NCI-H82 treated with DMSO at 0.1 percent for 48 hours (cell line): ENCODE measurements at regions not wholly inside any gene's neighbourhood (a gene's known extent, or its start where the extent isn't known, plus 50 kb on each side); places are given as distances from the start of the nearest gene placed in this dataset.

ENCODE experiments used
- DNase-seq: peaks from one replicate; lab custom pipeline; 2025; ENCODE audit not compliant: unreplicated experiment; lab: John Stamatoyannopoulos, UW

- no peak for DNase-seq
Observed at GRCh38 chr5:89253666-89254352, 370.8 kb upstream of the MEF2C start.

- DNase-seq = no peak
Observed at GRCh38 chr5:89246864-89247263, 363.9 kb upstream of the MEF2C start.

- no peak for DNase-seq
Observed at GRCh38 chr5:89246252-89246651, 363.3 kb upstream of the MEF2C start.

- DNase-seq = no peak
Observed at GRCh38 chr5:89243611-89244010, 360.6 kb upstream of the MEF2C start.

- DNase-seq = no peak
Observed at GRCh38 chr5:89241186-89241585, 358.2 kb upstream of the MEF2C start.

GRCh38 chr5:89236900-89237299 lies 353.9 kb upstream of the MEF2C start:
- no peak for DNase-seq

- DNase-seq = no peak
Observed at GRCh38 chr5:89233462-89233861, 350.5 kb upstream of the MEF2C start.

- no peak for DNase-seq
Observed at GRCh38 chr5:89232139-89232603, 349.2 kb upstream of the MEF2C start.

GRCh38 chr5:89230178-89230577 lies 347.2 kb upstream of the MEF2C start:
- no peak for DNase-seq

- no peak for DNase-seq
Observed at GRCh38 chr5:89229331-89230070, 346.5 kb upstream of the MEF2C start.

GRCh38 chr5:89228355-89228754 lies 345.4 kb upstream of the MEF2C start:
- no peak for DNase-seq

GRCh38 chr5:89218364-89218763 lies 335.4 kb upstream of the MEF2C start:
- no peak for DNase-seq

GRCh38 chr5:89216606-89217005 lies 333.6 kb upstream of the MEF2C start:
- DNase-seq = no peak

GRCh38 chr5:89213573-89213972 lies 330.6 kb upstream of the MEF2C start:
- DNase-seq = no peak

GRCh38 chr5:89211836-89212235 lies 328.9 kb upstream of the MEF2C start:
- DNase-seq = no peak

- no peak for DNase-seq
Observed at GRCh38 chr5:89208811-89209210, 325.8 kb upstream of the MEF2C start.

GRCh38 chr5:89208392-89208791 lies 325.4 kb upstream of the MEF2C start:
- no peak for DNase-seq

GRCh38 chr5:89204756-89205155 lies 321.8 kb upstream of the MEF2C start:
- DNase-seq = no peak

GRCh38 chr5:89203611-89204010 lies 320.6 kb upstream of the MEF2C start:
- DNase-seq = no peak

- DNase-seq = no peak
Observed at GRCh38 chr5:89200899-89201298, 317.9 kb upstream of the MEF2C start.

- no peak for DNase-seq
Observed at GRCh38 chr5:89199306-89199705, 316.3 kb upstream of the MEF2C start.

GRCh38 chr5:89191374-89191773 lies 308.4 kb upstream of the MEF2C start:
- no peak for DNase-seq
